Motor neuron (in vitro differentiated cells): ENCODE measurements at regions not wholly inside any gene's neighbourhood (a gene's known extent, or its start where the extent isn't known, plus 50 kb on each side); places are given as distances from the start of the nearest gene placed in this dataset.

Experiments used
- ATAC-seq, 8 experiments: fragments of 200-7000 bp; cut with Tn5 transposase; replicated peaks in 6 of 8; 2 replicates each; pipeline ENCODE4 v1.8.0; 2021; ENCODE audit warnings: mild to moderate bottlenecking in 8 of 8, moderate library complexity in 8 of 8
- H3K27ac ChIP-seq, 2 donors: fragments of 250-450 bp; sonication (Bioruptor Pico); 2 replicates each; pipeline ENCODE4 v1.9.0; 2021; ENCODE audit warnings: antibody characterized with exemption in 2 of 2, mild to moderate bottlenecking in 2 of 2, moderate library complexity in 1 of 2
- H3K4me1 ChIP-seq, 2 donors: fragments of 250-450 bp; sonication (Bioruptor Pico); replicated peaks in 1 of 2; 2 replicates each; pipeline ENCODE4 v1.6.1; 2021; ENCODE audit warnings: antibody characterized with exemption in 2 of 2, mild to moderate bottlenecking in 2 of 2, moderate library complexity in 1 of 2
- H3K4me3 ChIP-seq, 5 donors: fragments of 250-450 bp; sonication (Bioruptor Pico); 2 replicates each; pipeline ENCODE4 v1.9.0; 2021; ENCODE audit warnings: antibody characterized with exemption in 5 of 5, mild to moderate bottlenecking in 5 of 5, moderate library complexity in 4 of 5
- WGBS, 10 experiments: fragments of 450-650 bp; shearing (Covaris generic); methylation state at CpG; one replicate each; pipeline ENCODE4 v1.0.0; 2022; 5-methylcytosine and 5-hydroxymethylcytosine counted together
- in situ Hi-C, 9 experiments: fragments of 400-800 bp; cut with MboI; loops; one replicate each; pipeline ENCODE4 v1.15.0; 2021; ENCODE audit warnings: low sequenced_read_pairs in 9 of 9, low pct_unique_long_range_greater_than_20kb in 2 of 9; ENCODE audit not compliant: unreplicated experiment in 9 of 9

GRCh38 chr2:167484875-167485274 is 596.6 kb downstream of the XIRP2 start:
- H3K27ac ChIP-seq: no peak overlapping the region
- H3K4me1 ChIP-seq: no peaks in the 10 kb centered on the region
- WGBS, 10 experiments: 0 to 100% (median 92%) methylated on average over 1 of the region's 1 CpG; no CpG with 5 or more reads in 4 of the 10 experiments
- no peak overlapping the region for H3K4me3 ChIP-seq
- in situ Hi-C loops: no loop called here
- ATAC-seq: no peak

DNA sequence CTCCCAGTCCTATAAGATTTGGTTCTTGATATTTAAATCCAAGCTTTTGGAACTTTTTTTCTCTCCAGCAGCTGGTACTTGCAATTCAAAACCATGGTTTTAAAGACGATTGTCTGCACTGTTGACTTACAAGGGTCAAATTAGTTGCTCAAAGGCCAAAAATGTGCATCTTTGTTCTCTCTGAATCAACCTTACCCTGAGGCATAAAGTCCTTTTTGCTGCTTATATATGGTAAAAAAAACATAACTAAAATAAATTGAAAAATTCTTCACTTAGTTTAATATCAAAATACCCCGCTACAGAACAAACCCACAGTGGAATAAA is 592.7 kb downstream of the XIRP2 start:
- H3K4me3 ChIP-seq: no peak overlapping the region
- 25 to 100% (median 57%) methylated on average over 1 to 2 of the region's 2 CpGs; no CpG with 5 or more reads in 1 of the 10 experiments for WGBS, 10 experiments
- ATAC-seq: no peak
- no peak overlapping the region for H3K27ac ChIP-seq
- H3K4me1 ChIP-seq: no peaks in the 10 kb centered on the region
- in situ Hi-C loops: no loop called here

DNA sequence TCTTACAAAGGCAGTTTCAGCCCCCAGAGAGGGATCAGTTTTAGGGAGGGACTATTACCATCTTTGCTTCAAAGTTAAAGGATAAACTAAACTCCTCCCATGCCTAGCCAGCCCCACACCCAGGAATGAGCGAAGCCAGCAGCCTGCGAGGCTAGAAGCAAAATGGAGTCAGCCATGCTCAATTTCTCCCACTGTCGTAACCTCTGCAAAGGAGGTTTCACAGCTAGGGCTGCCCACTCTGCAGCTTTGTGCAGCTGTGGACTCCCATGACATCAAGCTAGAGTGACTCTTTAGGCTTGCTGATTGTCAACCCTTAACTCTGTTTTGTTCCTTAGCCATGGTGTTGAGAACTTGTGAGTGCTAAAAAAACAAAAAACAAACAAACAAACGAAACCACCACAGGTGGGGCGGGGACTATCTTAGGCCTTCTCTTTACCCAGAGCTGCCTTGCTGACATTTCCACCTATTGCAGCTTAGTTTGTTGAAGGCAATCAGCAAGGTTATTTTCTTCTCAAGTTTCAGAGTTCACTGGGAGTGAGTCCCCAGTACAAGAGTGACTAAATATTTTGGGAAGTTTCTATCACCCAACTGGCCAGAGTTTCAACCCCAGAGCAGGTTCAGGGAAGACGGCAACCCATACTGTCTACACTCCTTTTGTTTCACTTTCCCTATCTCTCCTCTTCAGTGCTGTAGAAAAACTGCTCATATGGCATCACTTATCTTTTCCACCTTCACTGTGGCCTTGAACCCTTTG is 592.1 kb downstream of the XIRP2 start:
- ATAC-seq: no peak
- Histone ChIP-seq H3K27ac (no peak overlapping the region), H3K4me1 (no peaks in the 10 kb centered on the region), H3K4me3 (no peak overlapping the region)
- in situ Hi-C loops: no loop called here
- WGBS, 10 experiments: 25 to 93% (median 81%) methylated on average over 1 to 5 of the region's 6 CpGs

- Histone ChIP-seq H3K4me1 (no peaks in the 10 kb centered on the region), H3K4me3 (no peak overlapping the region), H3K27ac (no peak overlapping the region)
- 0 to 100% (median 80%) methylated on average over 1 to 3 of the region's 3 CpGs; no CpG with 5 or more reads in 1 of the 10 experiments for WGBS, 10 experiments
- in situ Hi-C loops: no loop called here
- no peak for ATAC-seq
Observed at GRCh38 chr2:167478196-167478595, 589.9 kb downstream of the XIRP2 start.

GRCh38 chr2:167475791-167476190 is 587.5 kb downstream of the XIRP2 start:
- no peak overlapping the region for H3K4me3 ChIP-seq
- WGBS, 10 experiments: 0 to 51% (median 24%) methylated on average over 1 to 2 of the region's 2 CpGs; no CpG with 5 or more reads in 2 of the 10 experiments
- in situ Hi-C loops: no loop called here
- peak overlapping the region in 1 of 2 donors; percentile 50 for H3K27ac ChIP-seq
- H3K4me1 ChIP-seq: no peaks in the 10 kb centered on the region
- ATAC-seq: peak in 3 of 8 experiments; percentile 65 to 95 (median 65)

DNA sequence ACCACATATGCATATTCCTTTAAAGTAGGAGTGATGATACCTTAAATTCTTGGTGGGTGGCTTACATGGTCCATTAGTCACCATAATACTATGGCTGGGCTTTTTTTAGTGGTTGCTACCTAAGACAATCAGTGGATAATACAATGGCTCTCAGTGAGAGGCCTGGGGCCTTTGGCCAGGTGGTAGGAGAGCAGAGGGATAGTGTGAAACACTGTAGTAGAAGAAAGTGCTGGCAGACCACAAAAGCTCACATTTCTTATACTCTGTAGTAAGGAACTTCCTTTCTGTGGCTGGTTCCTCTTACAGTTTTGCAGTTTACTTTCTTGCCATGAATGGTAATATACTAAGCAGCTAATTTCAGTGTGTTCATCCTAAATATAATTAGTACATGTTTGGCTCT is 583.5 kb downstream of the XIRP2 start:
- ATAC-seq: no peak
- in situ Hi-C loops: no loop called here

GRCh38 chr2:167471332-167471731 is 583.1 kb downstream of the XIRP2 start:
- Histone ChIP-seq H3K4me3 (no peak overlapping the region), H3K27ac (no peak overlapping the region), H3K4me1 (no peaks in the 10 kb centered on the region)
- in situ Hi-C loops: no loop called here
- ATAC-seq: no peak

More for the DNA sequence above, 583.5 kb downstream of the XIRP2 start:
- Histone ChIP-seq H3K4me3 (no peak overlapping the region), H3K27ac (no peak overlapping the region), H3K4me1 (no peaks in the 10 kb centered on the region)

DNA sequence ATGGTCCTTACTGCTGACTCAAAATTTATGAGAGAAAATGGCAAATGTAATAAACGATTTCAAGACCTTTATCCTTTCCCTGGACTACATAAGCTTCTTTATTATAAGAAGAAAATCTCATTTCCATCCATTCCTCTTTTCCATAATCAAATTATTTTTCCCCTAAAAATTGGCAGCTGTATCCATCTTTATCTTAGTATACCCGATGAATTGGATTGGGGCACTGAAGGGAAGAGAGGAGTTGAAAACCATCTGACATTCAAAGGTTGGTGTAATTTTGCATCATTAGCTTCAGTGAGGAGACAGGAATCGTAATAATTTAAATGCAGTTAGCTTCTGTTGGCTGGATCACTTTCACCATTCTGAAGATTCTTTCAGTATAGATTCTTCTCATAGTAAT is 574.1 kb downstream of the XIRP2 start:
- in situ Hi-C loops: no loop called here
- no peak for ATAC-seq
- H3K27ac ChIP-seq: no peak overlapping the region
- no peaks in the 10 kb centered on the region for H3K4me1 ChIP-seq
- WGBS, 10 experiments: 0 to 100% (median 89%) methylated on average over 1 to 3 of the region's 3 CpGs
- H3K4me3 ChIP-seq: no peak overlapping the region

DNA sequence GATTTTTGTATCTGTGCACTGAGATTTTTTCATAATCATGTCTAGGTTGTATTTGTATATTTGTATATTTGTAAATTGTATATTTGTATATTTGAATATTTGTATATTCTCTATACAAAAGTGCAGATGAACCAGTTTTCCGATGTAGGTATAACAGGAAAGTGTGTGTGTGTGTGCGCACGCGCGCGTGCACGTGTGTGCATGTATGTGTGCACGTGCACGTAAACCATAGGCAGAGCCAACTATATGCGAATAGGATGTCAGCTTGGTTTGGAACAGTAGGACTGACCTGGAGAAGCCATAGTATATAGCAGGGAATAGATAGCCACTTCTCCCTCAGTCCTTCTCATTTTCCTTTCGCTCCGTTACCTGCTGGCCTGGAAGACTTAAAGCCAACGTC is 565.8 kb downstream of the XIRP2 start:
- no peak overlapping the region for H3K4me3 ChIP-seq
- 52 to 100% (median 89%) methylated on average over 1 to 13 of the region's 13 CpGs; no CpG with 5 or more reads in 1 of the 10 experiments for WGBS, 10 experiments
- no peak overlapping the region for H3K27ac ChIP-seq
- in situ Hi-C loops: no loop called here
- ATAC-seq: no peak
- no peaks in the 10 kb centered on the region for H3K4me1 ChIP-seq

DNA sequence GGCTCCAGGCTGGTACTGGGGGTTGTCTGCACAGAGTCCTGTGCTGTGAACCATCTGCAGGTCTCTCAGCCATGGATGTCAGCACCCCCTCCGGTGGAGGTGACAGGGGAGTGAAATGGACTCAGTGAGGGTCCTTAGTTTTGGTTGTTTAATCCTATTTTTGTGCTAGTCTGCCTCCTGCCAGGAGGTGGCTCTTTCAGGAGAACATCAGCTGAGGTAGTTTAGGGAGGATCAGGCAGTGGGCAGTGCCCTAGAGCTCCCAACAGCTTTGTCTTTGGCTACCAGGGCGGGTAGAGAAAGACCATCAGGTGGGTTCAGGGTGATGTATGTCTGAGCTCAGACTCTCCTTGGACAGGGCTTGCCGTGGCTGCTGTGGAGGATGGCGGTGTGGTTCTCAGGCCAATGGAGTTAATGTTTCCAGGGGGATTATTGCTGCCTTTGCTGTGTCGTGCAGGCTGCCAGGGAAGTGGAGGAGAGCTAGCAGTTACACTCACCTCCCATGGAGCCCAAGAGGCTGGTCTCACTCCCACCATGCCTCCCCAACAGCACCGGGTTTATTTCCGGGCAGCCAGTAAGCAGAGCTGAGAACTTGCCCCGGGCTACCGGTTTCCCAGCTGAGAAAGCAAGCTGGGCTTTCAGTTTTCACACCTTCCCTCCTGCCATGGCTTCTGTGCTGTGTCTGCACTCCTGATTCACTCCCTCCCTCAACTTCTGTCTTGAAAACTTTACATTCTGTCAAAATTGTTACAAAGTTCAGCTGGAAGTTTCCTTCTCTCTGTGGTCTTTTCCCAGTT is 563.4 kb downstream of the XIRP2 start:
- in situ Hi-C loops: no loop called here
- 93 to 100% (median 94%) methylated on average over 2 to 7 of the region's 9 CpGs; no CpG with 5 or more reads in 5 of the 10 experiments for WGBS, 10 experiments
- H3K4me1 ChIP-seq: no peaks in the 10 kb centered on the region
- ATAC-seq: peak in 1 of 8 experiments; percentile 38
- no peak overlapping the region for H3K27ac ChIP-seq
- H3K4me3 ChIP-seq: no peak overlapping the region

GRCh38 chr2:167450364-167450763 is 562.1 kb downstream of the XIRP2 start:
- in situ Hi-C loops: no loop called here
- no peak overlapping the region for H3K4me3 ChIP-seq
- no peaks in the 10 kb centered on the region for H3K4me1 ChIP-seq
- no peak overlapping the region for H3K27ac ChIP-seq
- no peak for ATAC-seq

DNA sequence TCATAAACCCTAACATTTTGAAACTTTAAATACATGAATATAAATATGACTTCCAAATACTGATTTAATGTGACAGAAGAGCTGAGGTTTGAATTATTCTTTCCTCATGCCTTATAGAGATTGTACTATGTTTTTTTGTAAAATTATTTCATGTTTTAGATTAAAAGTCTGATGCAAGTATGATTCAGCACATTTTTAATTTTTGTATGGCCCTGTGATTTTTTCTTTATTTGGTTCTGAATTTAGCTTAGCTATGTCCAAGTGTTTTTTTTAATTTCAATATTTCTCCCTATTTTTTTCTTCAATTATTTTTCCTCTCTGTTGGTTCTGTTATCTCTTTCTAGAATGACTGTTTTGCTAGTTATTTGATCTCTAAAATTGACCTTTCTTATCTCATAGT is 552.1 kb downstream of the XIRP2 start:
- in situ Hi-C loops: no loop called here
- no peaks in the 10 kb centered on the region for H3K4me1 ChIP-seq
- no peak for ATAC-seq
- H3K27ac ChIP-seq: no peak overlapping the region
- no peak overlapping the region for H3K4me3 ChIP-seq

GRCh38 chr2:167438206-167438605 is 549.9 kb downstream of the XIRP2 start:
- no peak overlapping the region for H3K4me3 ChIP-seq
- WGBS, 10 experiments: 0 to 100% (median 49%) methylated on average over 1 to 2 of the region's 2 CpGs
- no peak for ATAC-seq
- in situ Hi-C loops: no loop called here
- H3K4me1 ChIP-seq: no peaks in the 10 kb centered on the region
- H3K27ac ChIP-seq: no peak overlapping the region

DNA sequence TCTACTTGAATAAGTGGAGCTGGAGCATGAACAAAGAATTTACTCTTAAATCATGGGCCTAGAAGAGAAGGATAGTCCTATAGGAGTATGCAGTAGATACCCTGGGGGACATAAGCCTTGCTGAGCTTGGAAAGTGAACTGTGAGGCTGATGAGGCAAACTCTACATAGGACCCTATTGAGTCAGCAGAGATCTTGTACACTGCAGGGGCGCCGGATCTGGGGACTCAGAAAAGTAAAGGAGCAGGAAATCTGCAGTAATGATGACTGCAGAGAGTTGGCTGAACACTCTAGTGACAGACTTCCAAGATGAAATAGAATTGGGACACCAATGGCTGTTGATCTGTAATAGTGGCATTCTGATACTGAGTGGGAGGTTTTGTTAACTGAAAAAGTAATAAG is 543.7 kb downstream of the XIRP2 start:
- no peak overlapping the region for H3K27ac ChIP-seq
- no peak overlapping the region for H3K4me3 ChIP-seq
- WGBS, 10 experiments: 20 to 100% (median 91%) methylated on average over 1 to 2 of the region's 2 CpGs; no CpG with 5 or more reads in 4 of the 10 experiments
- ATAC-seq: no peak
- in situ Hi-C loops: no loop called here
- H3K4me1 ChIP-seq: no peaks in the 10 kb centered on the region
